GM12891 (cell line): ENCODE measurements at regions not wholly inside any gene's neighbourhood (a gene's known extent, or its start where the extent isn't known, plus 50 kb on each side); places are given as distances from the start of the nearest gene placed in this dataset.

Source experiments
- PAX5 ChIP-seq: IDR thresholded peaks from 2 replicates; pipeline ENCODE4 v1.6.1; 2011; ENCODE audit warnings: low read length, moderate library complexity, mild to moderate bottlenecking; ENCODE audit not compliant: insufficient read depth, severe bottlenecking
- POLR2A ChIP-seq: IDR thresholded peaks from 2 replicates; pipeline ENCODE4 v1.6.1; 2011; ENCODE audit warnings: low read depth, low read length, control low read depth
- POLR2AphosphoS5 ChIP-seq: IDR thresholded peaks from 2 replicates; pipeline ENCODE4 v1.6.1; 2011; ENCODE audit warnings: low read depth, low read length, control low read depth
- POU2F2 ChIP-seq: IDR thresholded peaks from 2 replicates; pipeline ENCODE4 v1.6.1; 2011; ENCODE audit warnings: low read depth, mild to moderate bottlenecking, control low read depth, low read length, moderate library complexity
- SPI1 ChIP-seq: IDR thresholded peaks from 2 replicates; pipeline ENCODE4 v1.6.1; 2011; ENCODE audit warnings: low read depth, low read length, control low read depth

- TF ChIP-seq POLR2A: no peak
- no peak for TF ChIP-seq POLR2AphosphoS5
- no peak for TF ChIP-seq POU2F2
- no peak for TF ChIP-seq PAX5
- no peak for TF ChIP-seq SPI1
Observed at GRCh38 chr5:54738973-54739367, 221.4 kb downstream of the SNX18 start.
